Neural cell (in vitro differentiated cells): ENCODE measurements at regions not wholly inside any gene's neighbourhood (a gene's known extent, or its start where the extent isn't known, plus 50 kb on each side); places are given as distances from the start of the nearest gene placed in this dataset.

Experiments used
- H2AFZ ChIP-seq: fragments of 200-600, 300-800 bp; sonication (generic), shearing (Covaris generic); 2 replicates; pipeline ENCODE4 v1.6.0; 2014; ENCODE audit warnings: low read depth, mild to moderate bottlenecking, antibody characterized with exemption, low read length, moderate library complexity
- H3F3A ChIP-seq: fragments of 200-600 bp; shearing (Covaris generic); 2 replicates; pipeline ENCODE4 v1.6.1; 2016; ENCODE audit warnings: mild to moderate bottlenecking, moderate library complexity, mixed read lengths, antibody characterized with exemption, low read length; ENCODE audit not compliant: insufficient read depth, poor library complexity, severe bottlenecking
- H3K27ac ChIP-seq: fragments of 200-600, 300-800 bp; sonication (generic), shearing (Covaris generic); 2 replicates; pipeline ENCODE4 v1.5.1; 2014; ENCODE audit warnings: mild to moderate bottlenecking, low read length, moderate library complexity
- H3K27me3 ChIP-seq: fragments of 300-800, 200-600 bp; sonication (generic), shearing (Covaris generic); 2 replicates; pipeline ENCODE4 v1.6.0; 2014; ENCODE audit warnings: mild to moderate bottlenecking, low read depth, low read length, moderate library complexity; ENCODE audit not compliant: insufficient read depth
- H3K36me3 ChIP-seq: fragments of 300-800, 200-600 bp; sonication (generic), shearing (Covaris generic); 2 replicates; pipeline ENCODE4 v1.5.1; 2014; ENCODE audit warnings: mild to moderate bottlenecking, antibody characterized with exemption, low read length, moderate library complexity; ENCODE audit not compliant: insufficient read depth
- H3K4me2 ChIP-seq: fragments of 300-800, 200-600 bp; sonication (generic), shearing (Covaris generic); 2 replicates; pipeline ENCODE4 v1.6.0; 2014; ENCODE audit warnings: mild to moderate bottlenecking, low read length
- H3K4me3 ChIP-seq: fragments of 300-800, 200-600 bp; sonication (generic), shearing (Covaris generic); 2 replicates; pipeline ENCODE4 v1.5.1; 2014; ENCODE audit warnings: mild to moderate bottlenecking, low read length, moderate library complexity
- H3K79me2 ChIP-seq: fragments of 200-600 bp; shearing (Covaris generic); replicated peaks from 2 replicates; pipeline ENCODE4 v1.6.0; 2014; ENCODE audit warnings: mild to moderate bottlenecking, low read length, moderate library complexity; ENCODE audit not compliant: insufficient read depth
- H3K9ac ChIP-seq: fragments of 300-800, 200-600 bp; sonication (generic), shearing (Covaris generic); 2 replicates; pipeline ENCODE4 v1.6.1; 2016; ENCODE audit warnings: mild to moderate bottlenecking, low read length, mixed read lengths
- H3K9me2 ChIP-seq: fragments of 200-600 bp; shearing (Covaris generic); 2 replicates; pipeline ENCODE4 v1.6.1; 2016; ENCODE audit warnings: mild to moderate bottlenecking, low read length, mixed read lengths; ENCODE audit not compliant: insufficient read depth
- H3K9me3 ChIP-seq: fragments of 200-600, 300-800 bp; sonication (generic), shearing (Covaris generic); 2 replicates; pipeline ENCODE4 v1.6.1; 2016; ENCODE audit warnings: mild to moderate bottlenecking, mixed run types, low read length, moderate library complexity, mixed read lengths
- H4K20me1 ChIP-seq: fragments of 200-600 bp; shearing (Covaris generic); 2 replicates; pipeline ENCODE4 v1.6.1; 2016; ENCODE audit warnings: mild to moderate bottlenecking, mixed run types; ENCODE audit not compliant: insufficient read depth
- CTCF ChIP-seq: fragments of 450-650 bp; IDR thresholded peaks from 2 replicates; pipeline ENCODE4 v1.5.1; 2014; ENCODE audit warnings: antibody characterized with exemption, mild to moderate bottlenecking, moderate library complexity; ENCODE audit not compliant: poor library complexity, severe bottlenecking
- EP300 ChIP-seq: fragments of 450-650 bp; conservative IDR thresholded peaks from 2 replicates; pipeline ENCODE4 v1.6.1; 2014; ENCODE audit warnings: antibody characterized with exemption, mild to moderate bottlenecking, moderate library complexity; ENCODE audit not compliant: poor library complexity, severe bottlenecking
- EZH2 ChIP-seq: fragments of 200-600, 300-800 bp; shearing (Covaris generic), sonication (generic); IDR thresholded peaks from 2 replicates; pipeline ENCODE4 v1.6.1; 2014; ENCODE audit warnings: antibody characterized with exemption, low read length, borderline replicate concordance, mild to moderate bottlenecking; ENCODE audit not compliant: insufficient read depth, poor library complexity, severe bottlenecking
- MXI1 ChIP-seq: fragments of 450-650 bp; conservative IDR thresholded peaks from 2 replicates; pipeline ENCODE4 v1.6.1; 2014; ENCODE audit warnings: antibody characterized with exemption, mild to moderate bottlenecking; ENCODE audit not compliant: poor library complexity, severe bottlenecking
- POLR2AphosphoS5 ChIP-seq: IDR thresholded peaks from 2 replicates; pipeline ENCODE4 v1.6.1; 2012
- RAD21 ChIP-seq: fragments of 450-650 bp; conservative IDR thresholded peaks from 2 replicates; pipeline ENCODE4 v1.6.1; 2014; ENCODE audit warnings: antibody characterized with exemption, mild to moderate bottlenecking, moderate library complexity
- REST ChIP-seq: IDR thresholded peaks from 2 replicates; pipeline ENCODE4 v1.6.1; 2012; ENCODE audit warnings: borderline replicate concordance
- SMC3 ChIP-seq: fragments of 450-650 bp; conservative IDR thresholded peaks from 2 replicates; pipeline ENCODE4 v1.6.1; 2014; ENCODE audit warnings: antibody characterized with exemption, mild to moderate bottlenecking, moderate library complexity; ENCODE audit not compliant: poor library complexity
- TAF1 ChIP-seq: IDR thresholded peaks from 2 replicates; pipeline ENCODE4 v1.6.1; 2012; ENCODE audit warnings: low read depth

- Histone ChIP-seq H3K4me2 (no peak overlapping the region), H3K27me3 (no peaks in the 10 kb centered on the region), H3K79me2 (no peaks in the 10 kb centered on the region), H3K4me3 (no peak overlapping the region), H3K9me2 (no peaks in the 10 kb centered on the region), H3K9ac (no peak overlapping the region), H4K20me1 (no peaks in the 10 kb centered on the region), H3K9me3 (no peaks in the 10 kb centered on the region), H2AFZ (no peak overlapping the region), H3F3A (no peaks in the 10 kb centered on the region), H3K27ac (no peak overlapping the region), H3K36me3 (no peaks in the 10 kb centered on the region)
- TF ChIP-seq EZH2 (no peak), EP300 (no peak), RAD21 (no peak), MXI1 (no peak), POLR2AphosphoS5 (no peak), SMC3 (no peak), TAF1 (no peak), CTCF (no peak), REST (no peak)
These were observed 466.6 kb upstream of the DAB2 start for GRCh38 chr5:39891376-39891775.

GRCh38 chr5:39880985-39881384, 456.2 kb upstream of the DAB2 start:
- Histone ChIP-seq H3K9me3 (no peaks in the 10 kb centered on the region), H3K79me2 (no peaks in the 10 kb centered on the region)

More at GRCh38 chr5:39880985-39881384, 456.2 kb upstream of the DAB2 start:
- no peaks in the 10 kb centered on the region for H3K36me3 ChIP-seq
- H3K9me2 ChIP-seq = no peaks in the 10 kb centered on the region
- TF ChIP-seq MXI1 (no peak), TAF1 (no peak), POLR2AphosphoS5 (no peak), SMC3 (no peak), CTCF (no peak), REST (no peak), EZH2 (no peak), RAD21 (no peak), EP300 (no peak)
- no peak overlapping the region for H2AFZ ChIP-seq
- H3K4me3 ChIP-seq = no peak overlapping the region
- no peak overlapping the region for H3K4me2 ChIP-seq
- no peak overlapping the region for H3K27ac ChIP-seq
- no peaks in the 10 kb centered on the region for H4K20me1 ChIP-seq
- no peaks in the 10 kb centered on the region for H3K27me3 ChIP-seq
- no peak overlapping the region for H3K9ac ChIP-seq
- H3F3A ChIP-seq = no peaks in the 10 kb centered on the region
